ENCODE measurements at regions not wholly inside any gene's neighbourhood (a gene's known extent, or its start where the extent isn't known, plus 50 kb on each side); places are given as distances from the start of the nearest gene placed in this dataset.
"Not testable (repeated sequence)": the region's sequence is repeated elsewhere in the genome, so short reads cannot be mapped to it uniquely, and the experiment has no call there.

DNA sequence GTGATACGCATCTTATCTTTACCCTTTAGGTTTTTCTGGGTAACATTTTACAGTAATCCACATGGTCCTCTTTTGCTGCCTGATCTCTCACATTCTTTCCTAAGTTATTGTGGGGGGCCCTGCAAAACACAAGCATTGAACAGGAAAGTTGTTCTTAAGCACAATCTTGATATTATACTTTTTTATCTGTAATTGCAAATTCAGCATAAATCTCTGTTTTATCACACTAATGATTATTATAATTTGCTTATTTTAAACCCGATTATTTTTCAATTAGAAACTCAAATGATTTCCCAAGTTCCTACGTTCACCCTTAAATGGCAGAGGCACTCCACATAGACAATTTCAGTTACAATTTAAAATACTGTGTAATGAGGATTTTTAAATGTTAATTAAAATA, 386.0 kb upstream of the GYPC start:
- DNase-seq: no peak

DNA sequence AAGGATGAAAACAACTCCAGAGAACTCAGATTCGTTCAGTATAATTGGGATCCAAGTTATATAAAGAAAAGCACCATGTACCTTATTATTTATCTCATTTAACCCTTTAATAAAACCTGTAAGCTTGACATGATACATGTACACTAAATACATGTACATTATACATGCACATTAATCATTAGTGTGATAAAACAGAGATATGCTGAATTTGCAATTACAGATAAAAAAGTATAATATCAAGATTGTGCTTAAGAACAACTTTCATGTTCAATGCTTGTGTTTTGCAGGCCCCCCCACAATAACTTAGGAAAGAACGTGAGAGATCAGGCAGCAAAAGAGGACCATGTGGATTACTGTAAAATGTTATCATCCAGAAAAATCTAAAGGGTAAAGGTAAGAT, 385.4 kb upstream of the GYPC start:
- DNase-seq: no peak

DNA sequence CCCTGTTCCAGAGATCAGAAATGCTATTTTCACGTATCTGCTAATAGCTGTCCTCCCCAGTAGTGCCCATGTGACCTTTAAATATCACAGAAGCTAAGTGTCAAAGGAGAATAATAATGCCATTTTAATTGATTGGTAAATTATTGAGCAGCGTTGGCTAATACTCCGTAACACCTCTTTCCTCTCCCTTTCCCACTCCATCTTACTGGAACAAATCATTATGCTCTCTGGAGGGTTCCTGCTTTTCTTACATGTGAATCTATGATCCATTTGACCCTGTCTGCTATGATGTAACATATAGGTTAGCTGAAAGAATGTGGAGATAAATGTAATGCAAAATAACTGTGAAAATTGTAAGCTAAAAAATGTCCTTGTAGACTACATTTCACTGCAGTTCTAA, 383.6 kb upstream of the GYPC start:
- no peak for DNase-seq

DNA sequence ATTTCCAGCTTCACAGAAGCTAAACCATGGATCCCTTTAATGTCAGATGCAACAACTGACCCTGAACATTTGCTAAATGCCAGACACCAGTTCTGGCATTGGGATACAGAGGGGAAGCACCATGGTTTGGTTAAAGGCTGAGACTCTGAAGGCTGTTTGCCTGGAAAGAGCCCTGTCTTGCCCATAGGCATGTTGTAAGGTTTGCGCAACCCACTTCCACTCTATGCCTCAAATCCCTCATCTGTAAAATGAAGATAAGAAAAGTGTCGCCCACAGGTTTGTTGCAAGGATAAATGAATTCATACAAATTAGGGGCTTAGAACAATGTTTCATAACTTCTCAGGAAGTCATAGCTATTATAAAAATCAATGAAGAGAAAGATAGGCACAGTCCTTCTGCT, 380.9 kb upstream of the GYPC start:
- no peak for DNase-seq

DNA sequence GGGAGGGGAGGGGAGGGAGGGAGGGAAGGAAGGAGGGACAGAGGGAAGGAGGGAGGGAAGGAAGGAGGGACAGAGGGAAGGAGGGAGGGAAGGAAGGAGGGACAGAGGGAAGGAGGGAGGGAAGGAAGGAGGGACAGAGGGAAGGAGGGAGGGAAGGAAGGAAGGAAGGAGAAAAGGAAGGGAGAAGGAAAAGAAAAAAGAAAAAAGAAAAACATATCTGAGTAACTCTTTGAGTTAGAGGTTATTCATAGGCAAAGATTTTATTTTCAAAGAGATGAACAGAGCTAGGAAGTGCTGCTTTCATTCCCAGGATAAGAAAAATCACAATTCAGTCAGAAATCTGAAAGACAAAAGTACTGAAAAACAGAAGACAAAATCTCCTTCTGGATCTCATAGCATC, 379.7 kb upstream of the GYPC start:
- DNase-seq: not testable (repeated sequence)

DNA sequence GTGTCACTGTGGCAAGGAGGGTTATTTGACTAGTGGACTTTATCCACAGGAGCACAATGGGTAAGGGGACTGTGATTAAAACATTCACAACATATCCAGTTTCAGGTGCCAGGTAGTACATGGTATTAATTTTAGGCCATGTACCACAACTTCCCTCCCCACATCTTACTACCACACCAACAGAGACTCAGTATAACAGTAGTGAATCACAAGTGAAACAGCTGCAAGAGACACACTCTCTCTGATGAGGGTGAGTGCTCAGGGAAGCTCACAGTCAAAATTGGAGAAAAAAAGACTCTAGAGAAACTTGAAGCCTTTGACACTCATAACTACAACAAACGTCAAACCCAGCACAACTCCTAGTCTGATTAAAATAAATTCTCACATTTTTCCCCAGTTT, 367.6 kb upstream of the GYPC start:
- DNase-seq: no peak

DNA sequence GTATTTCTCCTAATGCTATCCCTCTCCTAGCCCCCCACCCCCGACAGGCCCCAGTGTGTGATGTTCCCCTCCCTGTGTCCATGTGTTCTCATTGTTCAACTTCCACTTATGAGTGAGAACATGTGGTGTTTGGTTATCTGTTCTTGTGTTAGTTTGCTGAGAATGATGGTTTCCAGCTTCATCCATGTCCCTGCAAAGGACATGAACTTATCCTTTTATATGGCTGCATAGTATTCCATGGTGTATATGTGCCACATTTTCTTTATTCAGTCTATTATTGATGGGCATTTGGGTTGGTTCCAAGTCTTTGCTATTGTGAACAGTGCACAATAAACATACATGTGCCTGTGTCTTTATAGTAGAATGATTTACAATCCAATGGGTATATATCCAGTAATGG, 362.0 kb upstream of the GYPC start:
- not testable (repeated sequence) for DNase-seq

DNA sequence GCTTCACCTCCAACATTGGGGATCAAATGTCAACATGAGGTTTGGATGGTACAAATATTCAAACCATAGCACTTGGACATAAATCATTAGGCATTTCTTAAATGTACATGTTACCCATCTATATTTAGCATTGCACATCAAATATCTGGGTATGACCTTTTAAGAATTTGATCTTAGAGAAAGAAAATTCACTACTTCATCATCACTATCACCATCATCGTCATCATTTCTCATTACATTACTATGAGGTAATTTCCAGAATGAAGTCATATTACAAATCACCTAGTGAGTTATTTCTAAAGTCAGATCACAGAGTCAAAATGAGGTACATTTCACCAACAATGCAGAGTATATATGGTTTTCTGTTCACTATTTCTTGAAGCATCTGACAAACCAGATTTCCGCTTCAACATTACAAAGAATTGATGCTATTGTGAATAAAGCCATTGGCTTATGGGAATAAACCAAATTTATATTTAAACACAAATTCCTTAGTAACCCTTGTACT, 356.4 kb upstream of the GYPC start:
- DNase-seq: no peak

DNA sequence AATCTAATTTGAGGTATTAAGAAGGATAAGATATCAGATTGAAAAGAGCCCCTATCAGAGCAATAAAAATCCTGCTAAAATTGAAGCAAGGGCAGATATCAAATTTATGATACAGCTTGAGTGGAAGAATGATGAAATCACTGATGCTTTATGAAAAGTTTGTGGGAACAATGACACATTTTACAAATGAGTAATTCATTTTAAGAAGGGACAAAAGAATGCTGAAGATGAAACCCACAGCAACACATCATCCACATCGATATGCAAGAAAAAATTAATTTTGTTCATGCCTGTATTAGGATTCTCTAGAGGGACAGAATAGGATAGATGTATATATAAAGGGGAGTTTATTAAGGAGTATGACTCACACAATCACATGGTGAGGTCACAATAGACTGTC, 355.6 kb upstream of the GYPC start:
- no peak for DNase-seq

DNA sequence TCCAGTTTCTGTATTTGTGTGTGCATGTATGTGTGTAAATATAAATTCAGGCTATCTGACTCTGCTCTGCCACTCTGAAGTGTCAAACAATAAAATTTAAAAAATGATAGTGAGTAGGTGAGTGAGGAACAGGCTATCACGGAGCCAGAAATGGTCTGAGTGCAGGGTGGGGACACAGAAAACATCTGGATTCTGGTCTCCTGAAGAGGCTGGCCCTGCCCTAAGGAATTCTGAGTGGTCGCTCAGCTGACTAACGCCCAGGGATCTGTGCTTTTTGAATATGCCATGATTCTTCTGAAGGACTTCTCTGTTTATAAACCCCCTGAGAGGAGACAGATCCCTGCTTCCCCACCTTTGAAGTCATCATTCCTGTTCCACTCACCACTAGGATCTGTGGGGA, 353.9 kb upstream of the GYPC start:
- DNase-seq: no peak

DNA sequence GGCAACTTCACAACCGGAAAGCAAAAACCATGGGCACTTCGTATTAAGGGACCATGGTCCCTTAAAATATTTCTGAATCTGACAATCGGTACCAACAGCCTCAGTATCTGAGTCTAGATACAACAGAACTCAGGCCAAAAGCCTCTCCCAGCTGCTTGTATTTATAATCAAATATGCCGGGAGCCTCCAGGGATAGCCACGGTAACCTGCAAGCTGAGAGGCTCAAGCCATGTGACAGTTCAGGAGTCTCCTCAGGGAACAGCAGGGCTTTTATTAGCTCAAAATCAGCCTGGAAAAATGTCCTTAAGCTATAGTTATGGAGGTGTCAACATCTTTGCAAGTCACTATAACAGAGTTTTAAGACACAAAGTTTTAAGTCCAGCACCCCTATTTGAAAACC, 352.8 kb upstream of the GYPC start:
- DNase-seq: no peak

DNA sequence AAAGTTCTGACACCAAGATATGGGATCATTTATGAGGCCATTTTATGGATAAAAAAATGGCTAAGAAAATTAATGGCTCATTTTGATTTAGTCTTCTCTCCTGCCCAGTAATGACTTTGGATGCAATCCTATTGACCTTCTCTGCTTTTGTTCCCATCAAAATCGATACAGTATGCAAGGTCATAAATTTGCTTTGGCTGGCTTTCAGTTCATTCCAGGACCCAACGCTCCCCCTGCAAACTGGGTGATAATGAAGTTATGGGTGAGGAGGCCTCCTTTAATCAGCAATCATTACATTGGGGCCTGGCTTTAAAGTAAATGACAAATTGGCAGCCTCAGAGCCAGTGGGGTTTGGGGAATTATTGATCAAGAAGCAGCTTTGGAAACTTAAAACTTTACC, 351.8 kb upstream of the GYPC start:
- no peak for DNase-seq

DNA sequence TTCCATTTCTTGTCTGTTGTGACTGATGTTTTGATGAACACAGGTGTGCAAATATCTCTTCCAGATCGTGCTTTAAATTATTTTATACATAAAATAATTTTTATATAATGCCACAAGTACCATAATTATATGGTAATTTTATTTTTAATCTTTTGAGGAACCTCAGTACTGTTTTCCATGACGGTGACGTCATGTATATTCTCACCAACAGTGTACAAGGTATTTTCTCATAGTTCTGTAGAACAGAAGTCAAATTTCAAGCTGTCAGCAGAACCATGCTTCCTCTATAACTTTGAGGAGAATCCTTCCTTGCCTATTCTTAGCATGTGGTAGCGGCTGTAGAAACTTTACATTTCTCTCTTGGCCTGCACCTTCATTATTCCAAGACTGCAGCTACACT, 349.4 kb upstream of the GYPC start:
- no peak for DNase-seq

DNA sequence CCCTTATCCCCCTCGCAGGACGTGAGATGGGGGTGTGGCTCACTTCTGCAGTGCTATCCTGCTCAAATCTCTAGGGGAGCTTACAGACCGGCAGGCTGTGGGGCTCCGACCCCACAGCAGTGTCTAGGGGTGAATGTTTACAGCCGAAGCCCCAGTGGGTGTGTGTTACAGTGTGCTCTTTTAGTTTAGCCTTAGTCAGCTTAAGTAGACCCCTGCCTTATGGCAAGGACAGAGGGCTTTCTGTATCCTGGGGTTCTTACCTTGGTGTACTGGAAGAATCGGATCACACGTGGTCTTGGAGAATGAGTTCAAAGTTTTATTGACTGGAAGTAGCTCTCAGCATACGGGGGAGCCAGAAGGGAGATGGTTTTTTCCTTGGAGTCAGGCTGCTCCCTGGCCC, 348.2 kb upstream of the GYPC start:
- peak; percentile 38 for DNase-seq

DNA sequence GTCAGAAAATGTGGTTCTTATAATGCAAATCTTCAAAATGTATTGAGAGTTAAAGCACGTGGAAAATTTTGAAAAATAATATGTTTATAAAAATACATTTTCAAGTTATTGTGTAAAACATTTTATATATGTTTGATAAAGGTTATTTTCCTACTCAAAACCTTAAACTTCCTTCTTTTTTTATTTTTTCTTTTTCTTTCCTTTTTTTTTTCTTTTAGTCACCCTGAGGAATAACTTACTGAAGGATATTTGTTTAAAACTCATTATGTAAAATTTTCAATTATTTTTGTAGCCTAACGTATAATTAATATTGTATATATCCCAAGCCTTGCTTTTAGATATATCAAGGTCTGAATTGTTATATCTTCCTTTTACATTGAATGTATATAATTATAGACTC, 346.8 kb upstream of the GYPC start:
- no peak for DNase-seq

DNA sequence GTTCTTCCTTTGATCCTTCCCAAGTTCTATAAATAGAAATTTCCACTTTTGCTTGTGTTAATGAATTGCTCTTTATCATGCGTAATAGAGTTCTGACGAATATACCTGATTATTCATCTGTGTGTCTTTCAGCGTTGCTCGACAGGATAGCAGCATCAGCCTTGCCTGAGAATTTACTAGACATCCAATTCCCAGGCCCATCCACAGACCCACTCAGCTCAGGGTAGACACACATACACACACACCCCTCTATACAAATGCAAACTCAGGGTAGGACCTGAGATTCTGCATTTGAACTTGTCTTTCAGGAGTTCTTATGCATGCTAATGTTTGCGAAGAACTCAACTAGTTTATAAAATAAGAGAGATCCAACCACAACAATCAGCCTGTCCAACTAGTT, 343.4 kb upstream of the GYPC start:
- no peak for DNase-seq

DNA sequence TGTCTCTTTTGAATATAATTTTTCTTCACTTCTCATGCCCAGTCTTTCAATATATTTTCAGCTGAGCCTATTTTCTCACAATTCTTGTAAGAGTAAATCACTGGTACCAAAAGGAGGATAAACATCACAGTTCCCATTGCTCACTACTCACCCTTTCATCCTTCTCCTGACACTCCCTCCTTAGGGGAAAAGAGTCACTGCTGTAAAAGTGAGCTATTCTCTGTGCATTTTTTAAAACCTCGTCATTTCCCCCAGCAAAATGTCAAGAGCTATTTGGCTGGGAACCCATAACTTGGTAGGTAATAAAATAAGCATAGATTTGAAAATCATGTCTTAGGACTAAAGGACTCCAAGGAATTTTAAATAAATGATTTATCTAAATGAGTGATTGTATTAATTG, 340.1 kb upstream of the GYPC start:
- DNase-seq: no peak

DNA sequence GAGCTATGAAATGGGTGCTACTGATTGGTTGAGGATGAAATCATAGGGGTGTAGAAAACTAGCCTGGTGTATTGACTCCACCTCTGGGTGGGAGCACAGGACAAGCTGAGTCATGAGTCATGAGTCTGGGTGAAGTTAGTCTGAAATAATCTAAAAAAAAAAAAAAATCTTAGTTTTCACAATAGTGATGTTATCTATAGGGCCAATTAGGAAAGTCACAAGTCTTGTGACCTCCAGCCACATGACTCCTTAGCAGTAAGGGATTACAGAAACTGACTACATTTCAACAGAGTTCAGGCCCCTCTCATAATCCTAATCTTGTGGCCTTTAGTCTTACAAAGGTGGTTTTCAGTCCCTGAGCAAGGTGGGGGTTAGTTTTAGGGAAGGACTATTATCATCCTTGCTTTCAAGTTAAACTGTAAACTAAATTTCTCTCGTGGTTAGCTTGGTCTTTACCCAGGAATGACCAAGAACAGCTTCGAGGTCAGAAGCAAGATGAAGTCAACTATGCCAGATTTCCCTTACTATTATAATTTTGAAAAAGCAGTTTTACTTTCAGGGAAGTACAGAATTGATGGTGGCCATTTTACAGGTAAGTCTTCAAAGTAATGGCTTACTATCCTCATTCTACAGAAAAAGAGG, 338.0 kb upstream of the GYPC start:
- no peak for DNase-seq

DNA sequence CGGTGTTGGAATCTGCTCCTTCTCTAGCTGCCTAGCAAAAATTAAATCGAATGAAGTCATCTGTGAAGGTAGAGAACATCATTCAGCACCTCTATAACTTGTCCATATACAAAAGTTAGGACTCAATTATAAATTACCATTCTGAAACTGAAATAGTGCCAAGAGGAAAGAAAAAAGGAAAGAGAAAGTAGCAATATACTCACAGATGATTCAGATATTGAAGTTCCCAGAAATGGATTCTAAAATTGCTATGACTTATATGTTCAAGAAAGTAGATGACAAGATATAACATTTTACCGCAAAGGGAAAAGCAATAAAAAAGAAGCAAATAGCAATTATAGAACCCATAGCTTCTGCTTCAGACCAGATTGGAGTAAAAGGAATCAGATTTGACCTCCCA, 333.6 kb upstream of the GYPC start:
- DNase-seq: no peak

DNA sequence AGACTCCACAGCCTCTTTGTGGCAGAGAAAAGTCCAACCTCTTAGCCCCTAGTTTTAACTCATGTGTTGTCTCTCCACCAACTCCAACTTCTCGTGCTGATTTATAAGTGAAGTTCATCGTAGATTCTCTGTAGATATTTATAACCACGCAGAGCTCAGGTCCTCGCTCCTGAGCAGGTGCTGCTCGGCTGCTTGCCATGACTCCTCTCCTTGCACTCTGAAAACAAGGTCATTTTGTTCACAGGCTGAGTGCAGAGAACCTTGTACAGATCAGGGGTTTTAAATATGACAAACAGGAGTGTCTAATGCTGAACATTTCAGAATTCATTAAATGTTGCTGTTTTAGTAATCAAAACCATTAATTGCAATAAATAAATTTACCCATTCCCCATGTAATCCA, 330.8 kb upstream of the GYPC start:
- DNase-seq: no peak

DNA sequence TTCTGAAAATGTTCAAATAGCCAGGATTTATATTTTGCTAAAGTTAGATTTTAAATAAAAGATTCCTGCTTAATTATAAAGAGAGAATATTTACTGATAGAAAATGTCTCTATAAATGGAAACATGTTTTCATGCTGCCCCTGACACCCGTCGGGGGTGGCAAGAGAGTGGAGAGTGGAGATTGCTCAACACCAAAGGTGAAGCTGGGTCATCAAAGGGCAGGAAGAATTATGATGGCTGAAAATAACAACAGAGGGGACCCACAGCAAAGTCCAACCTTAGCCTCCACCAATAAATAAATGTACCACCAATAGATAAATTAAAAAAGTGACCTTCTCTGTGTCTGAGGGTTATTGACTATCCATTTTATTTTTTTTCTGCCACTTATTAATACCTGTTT, 326.8 kb upstream of the GYPC start:
- DNase-seq: no peak

DNA sequence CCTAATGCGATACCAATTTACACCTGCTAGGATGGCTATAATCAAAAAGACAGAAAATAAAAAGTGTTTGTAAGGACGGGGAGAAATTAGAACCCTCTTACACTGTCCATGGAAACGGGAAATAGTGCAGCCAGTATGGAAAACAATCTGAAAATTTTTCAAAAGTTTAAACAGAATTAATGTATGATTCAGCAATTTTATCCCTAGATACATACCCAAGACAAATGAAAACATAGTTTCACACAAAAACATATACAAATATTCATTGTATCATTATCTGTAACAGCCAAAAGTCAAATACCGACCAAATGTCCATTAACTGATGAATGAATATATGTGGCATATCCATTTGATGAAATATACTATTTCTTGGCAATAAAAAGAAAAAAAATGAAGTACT, 313.5 kb upstream of the GYPC start:
- no peak for DNase-seq

DNA sequence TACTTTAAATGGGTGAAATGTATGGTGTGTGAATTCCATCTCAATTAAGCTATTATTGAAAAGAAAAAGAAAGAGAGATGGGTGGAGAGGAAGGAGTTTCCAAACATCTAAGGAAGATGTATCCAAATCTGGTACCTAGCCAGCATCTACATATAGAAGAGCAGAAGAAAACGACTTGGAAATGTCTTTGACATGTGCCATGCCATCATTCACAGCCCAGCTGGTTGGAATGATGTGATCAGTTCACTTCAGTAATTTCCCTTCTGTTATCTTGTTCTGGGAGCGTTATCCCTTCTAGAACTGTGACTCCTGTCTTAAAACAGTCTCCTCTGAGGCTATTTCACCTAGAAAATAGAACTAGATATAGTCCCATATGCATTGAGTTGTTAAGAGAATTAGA, 312.8 kb upstream of the GYPC start:
- DNase-seq: no peak

DNA sequence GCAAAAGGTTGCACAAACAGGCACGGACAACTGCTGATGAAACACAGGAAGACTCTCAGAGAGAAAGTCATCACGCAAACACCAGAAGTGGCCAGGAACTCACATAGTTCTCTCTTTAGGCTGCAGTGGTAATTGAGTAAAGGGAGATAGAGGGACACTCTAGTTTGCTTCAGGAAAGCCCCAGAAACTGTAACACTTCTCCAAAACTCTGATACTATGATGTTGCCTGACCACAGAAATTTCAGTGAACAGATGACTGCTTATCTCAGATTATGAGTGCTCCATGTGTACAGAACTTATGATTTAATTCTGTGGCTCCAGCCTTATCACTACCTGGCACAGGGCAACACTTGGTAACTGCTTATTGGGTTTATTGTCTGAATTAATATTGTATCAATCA, 311.5 kb upstream of the GYPC start:
- DNase-seq: no peak

DNA sequence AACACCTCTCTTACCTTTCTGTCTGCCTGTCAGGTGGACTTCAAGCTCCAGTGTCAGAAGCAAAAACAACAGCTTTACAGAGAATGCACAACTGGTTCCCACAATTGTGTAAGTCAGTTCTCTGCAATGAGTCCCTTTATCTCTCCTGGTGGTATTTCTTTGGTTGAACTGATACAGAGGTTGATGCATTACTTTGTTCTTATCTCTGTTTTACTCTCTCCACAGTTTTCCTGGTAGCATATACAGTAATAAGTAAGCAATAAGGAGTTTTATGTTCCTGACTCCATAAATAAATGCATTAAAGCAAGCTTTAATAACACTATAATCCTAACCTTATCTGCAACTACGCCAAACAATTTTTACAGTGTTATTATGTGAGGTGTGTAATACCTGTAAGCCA, 310.3 kb upstream of the GYPC start:
- DNase-seq: no peak

DNA sequence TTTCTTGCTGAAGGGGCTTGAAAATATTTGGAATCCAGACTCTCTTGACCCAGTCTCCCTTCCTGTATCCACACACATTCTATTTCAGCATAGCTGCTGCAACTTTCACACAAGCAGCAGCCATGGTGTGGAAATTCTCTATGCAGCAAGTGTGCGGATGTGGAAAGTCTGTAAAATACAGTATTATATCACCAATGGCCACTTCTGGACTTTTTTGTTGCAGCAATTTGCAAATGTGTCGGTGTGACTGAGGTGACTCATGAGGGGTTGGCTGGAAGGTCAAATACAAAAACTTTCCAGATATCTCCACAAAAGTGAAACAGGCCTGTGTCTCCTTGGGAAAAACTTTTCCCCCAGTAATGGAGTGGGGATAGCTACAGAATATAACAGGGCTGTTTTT, 299.3 kb upstream of the GYPC start:
- no peak for DNase-seq

Data from SHP77 treated with DMSO at 0.1 percent for 48 hours (cell line).